Panc1 (cell line): ENCODE measurements at regions not wholly inside any gene's neighbourhood (a gene's known extent, or its start where the extent isn't known, plus 50 kb on each side); places are given as distances from the start of the nearest gene placed in this dataset.

Source experiments
- ATAC-seq: fragments of 200-7000 bp; cut with Tn5 transposase; 2 replicates; pipeline ENCODE4 v1.9.1; 2020; ENCODE audit warnings: mild to moderate bottlenecking, moderate library complexity
- BruUV-seq: library from RNA; stranded (reverse); fragments of 400-500 nt; replicated peaks from 2 replicates; lab custom pipeline; 2021; lab: Mats Ljungman, UMichigan
- CTCF ChIA-PET: fragments of 300-600 bp; sonication (Branson Sonifier 250); formaldehyde crosslinking; loops from one replicate; lab custom pipeline; 2022; ENCODE audit warnings: antibody characterized with exemption; lab: Charles Lee
- POLR2A ChIA-PET: fragments of 300-600 bp; sonication (Branson Sonifier 250); formaldehyde crosslinking; loops from one replicate; lab custom pipeline; 2022; ENCODE audit warnings: antibody characterized with exemption; lab: Charles Lee
- DNase-seq: peaks from one replicate; pipeline ENCODE4 v3.0.0-alpha.2; 2010; ENCODE audit warnings: low read depth, low spot score
- H3K27ac ChIP-seq: 2 replicates; pipeline ENCODE4 v1.5.1; 2011; ENCODE audit warnings: mild to moderate bottlenecking, low read length, inconsistent platforms
- H3K27me3 ChIP-seq: fragments of 200-500 bp; sonication (Bioruptor generic); 2 replicates; pipeline ENCODE4 v1.6.0; 2014; ENCODE audit warnings: low read length, inconsistent platforms; ENCODE audit not compliant: control insufficient read depth, insufficient read depth
- H3K36me3 ChIP-seq: fragments of 200-500 bp; sonication (Bioruptor generic); 2 replicates; pipeline ENCODE4 v1.5.1; 2014; ENCODE audit warnings: inconsistent platforms, mild to moderate bottlenecking, low read length, moderate library complexity; ENCODE audit not compliant: control insufficient read depth, insufficient read depth
- H3K4me1 ChIP-seq: 2 replicates; pipeline ENCODE4 v1.5.1; 2011; ENCODE audit warnings: inconsistent platforms, mild to moderate bottlenecking, low read length, moderate library complexity; ENCODE audit not compliant: control insufficient read depth, insufficient read depth
- H3K4me3 ChIP-seq, 2 experiments: 2 replicates each; pipeline ENCODE4 v1.5.1; 2011 to 2012; ENCODE audit warnings: low read depth in 2 of 2, low read length in 2 of 2, mild to moderate bottlenecking in 2 of 2, inconsistent platforms in 1 of 2, moderate library complexity in 1 of 2
- H3K9me3 ChIP-seq: fragments of 200-500 bp; sonication (Bioruptor generic); 2 replicates; pipeline ENCODE4 v1.5.1; 2014; ENCODE audit warnings: low read depth, mild to moderate bottlenecking, inconsistent platforms, low read length, moderate library complexity; ENCODE audit not compliant: control insufficient read depth, insufficient read depth
- POLR2AphosphoS5 ChIP-seq: IDR thresholded peaks from 2 replicates; pipeline ENCODE4 v1.6.1; 2012; ENCODE audit warnings: mild to moderate bottlenecking, low read depth, low read length, moderate library complexity
- SIN3A ChIP-seq: IDR thresholded peaks from 2 replicates; pipeline ENCODE4 v1.6.1; 2012; ENCODE audit warnings: low read depth, mild to moderate bottlenecking, low read length, moderate library complexity, borderline replicate concordance; ENCODE audit not compliant: insufficient read depth
- TCF7L2 ChIP-seq: IDR thresholded peaks from 2 replicates; pipeline ENCODE4 v1.6.1; 2011; ENCODE audit warnings: mild to moderate bottlenecking, low read depth, low read length, inconsistent platforms
- in situ Hi-C: cut with HindIII; loops from 2 replicates; pipeline ENCODE4 v1.10.0; 2016; ENCODE audit warnings: low sequenced_read_pairs, low pct_unique_long_range_greater_than_20kb
- intact Hi-C: fragments of 100-400 bp; cut with micrococcal nuclease; formaldehyde crosslinking; loops from one replicate; pipeline ENCODE4 v1.10.0; 2022; ENCODE audit not compliant: unreplicated experiment
- TF ChIP-seq, protein P1 (sequence below), 2 experiments: IDR thresholded peaks; 2 replicates each; pipeline ENCODE4 v1.6.1; 2011 to 2012; ENCODE audit warnings: low read depth in 2 of 2, control low read depth in 1 of 2, low read length in 1 of 2, mild to moderate bottlenecking in 1 of 2, moderate library complexity in 1 of 2; ENCODE audit not compliant: insufficient read depth in 1 of 2
- TF ChIP-seq, protein P2 (sequence below): fragments of 450-650 bp; IDR thresholded peaks from 2 replicates; pipeline ENCODE4 v1.5.1; 2017; ENCODE audit warnings: mild to moderate bottlenecking

DNA sequence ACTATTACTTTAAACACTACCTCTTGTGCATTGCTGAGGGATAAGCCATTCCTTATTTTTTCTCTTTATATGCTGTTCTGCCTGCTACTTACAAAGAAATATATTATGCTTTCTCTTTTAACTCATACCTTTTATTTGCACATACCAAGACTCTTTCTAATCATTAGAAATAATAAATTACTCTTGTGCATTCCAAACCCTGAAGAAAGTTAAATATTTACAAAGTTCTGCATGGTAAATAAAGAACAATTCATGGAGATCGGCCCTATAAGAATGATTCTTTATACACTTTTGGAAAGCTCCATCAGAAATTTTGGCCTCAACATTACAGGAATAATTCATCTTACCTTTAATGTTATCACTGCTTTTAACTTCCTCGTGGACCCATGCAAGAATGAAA is 86.7 kb upstream of the PALMD start:
- DNase-seq (no peak), ATAC-seq (no peak)
- POLR2A ChIA-PET = no interaction called here
- H3K36me3 ChIP-seq = no peaks in the 10 kb centered on the region
- H3K27me3 ChIP-seq = no peaks in the 10 kb centered on the region
- no TSS peak for BruUV-seq
- no peak overlapping the region for H3K4me3 ChIP-seq
- CTCF ChIA-PET = no interaction called here
- no peaks in the 10 kb centered on the region for H3K9me3 ChIP-seq
- TF ChIP-seq, protein P1, sequence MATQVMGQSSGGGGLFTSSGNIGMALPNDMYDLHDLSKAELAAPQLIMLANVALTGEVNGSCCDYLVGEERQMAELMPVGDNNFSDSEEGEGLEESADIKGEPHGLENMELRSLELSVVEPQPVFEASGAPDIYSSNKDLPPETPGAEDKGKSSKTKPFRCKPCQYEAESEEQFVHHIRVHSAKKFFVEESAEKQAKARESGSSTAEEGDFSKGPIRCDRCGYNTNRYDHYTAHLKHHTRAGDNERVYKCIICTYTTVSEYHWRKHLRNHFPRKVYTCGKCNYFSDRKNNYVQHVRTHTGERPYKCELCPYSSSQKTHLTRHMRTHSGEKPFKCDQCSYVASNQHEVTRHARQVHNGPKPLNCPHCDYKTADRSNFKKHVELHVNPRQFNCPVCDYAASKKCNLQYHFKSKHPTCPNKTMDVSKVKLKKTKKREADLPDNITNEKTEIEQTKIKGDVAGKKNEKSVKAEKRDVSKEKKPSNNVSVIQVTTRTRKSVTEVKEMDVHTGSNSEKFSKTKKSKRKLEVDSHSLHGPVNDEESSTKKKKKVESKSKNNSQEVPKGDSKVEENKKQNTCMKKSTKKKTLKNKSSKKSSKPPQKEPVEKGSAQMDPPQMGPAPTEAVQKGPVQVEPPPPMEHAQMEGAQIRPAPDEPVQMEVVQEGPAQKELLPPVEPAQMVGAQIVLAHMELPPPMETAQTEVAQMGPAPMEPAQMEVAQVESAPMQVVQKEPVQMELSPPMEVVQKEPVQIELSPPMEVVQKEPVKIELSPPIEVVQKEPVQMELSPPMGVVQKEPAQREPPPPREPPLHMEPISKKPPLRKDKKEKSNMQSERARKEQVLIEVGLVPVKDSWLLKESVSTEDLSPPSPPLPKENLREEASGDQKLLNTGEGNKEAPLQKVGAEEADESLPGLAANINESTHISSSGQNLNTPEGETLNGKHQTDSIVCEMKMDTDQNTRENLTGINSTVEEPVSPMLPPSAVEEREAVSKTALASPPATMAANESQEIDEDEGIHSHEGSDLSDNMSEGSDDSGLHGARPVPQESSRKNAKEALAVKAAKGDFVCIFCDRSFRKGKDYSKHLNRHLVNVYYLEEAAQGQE (IDR thresholded peaks at IDR 0.05; ENCODE audit: insufficient read depth in 1 of 2, low read depth in 2 of 2, low read length in 1 of 2) = no peak
- no peak for TF ChIP-seq TCF7L2
- in situ Hi-C loops (no loop called here), intact Hi-C loops (no loop called here)
- no peaks in the 10 kb centered on the region for H3K4me1 ChIP-seq
- no peak overlapping the region for H3K27ac ChIP-seq

DNA sequence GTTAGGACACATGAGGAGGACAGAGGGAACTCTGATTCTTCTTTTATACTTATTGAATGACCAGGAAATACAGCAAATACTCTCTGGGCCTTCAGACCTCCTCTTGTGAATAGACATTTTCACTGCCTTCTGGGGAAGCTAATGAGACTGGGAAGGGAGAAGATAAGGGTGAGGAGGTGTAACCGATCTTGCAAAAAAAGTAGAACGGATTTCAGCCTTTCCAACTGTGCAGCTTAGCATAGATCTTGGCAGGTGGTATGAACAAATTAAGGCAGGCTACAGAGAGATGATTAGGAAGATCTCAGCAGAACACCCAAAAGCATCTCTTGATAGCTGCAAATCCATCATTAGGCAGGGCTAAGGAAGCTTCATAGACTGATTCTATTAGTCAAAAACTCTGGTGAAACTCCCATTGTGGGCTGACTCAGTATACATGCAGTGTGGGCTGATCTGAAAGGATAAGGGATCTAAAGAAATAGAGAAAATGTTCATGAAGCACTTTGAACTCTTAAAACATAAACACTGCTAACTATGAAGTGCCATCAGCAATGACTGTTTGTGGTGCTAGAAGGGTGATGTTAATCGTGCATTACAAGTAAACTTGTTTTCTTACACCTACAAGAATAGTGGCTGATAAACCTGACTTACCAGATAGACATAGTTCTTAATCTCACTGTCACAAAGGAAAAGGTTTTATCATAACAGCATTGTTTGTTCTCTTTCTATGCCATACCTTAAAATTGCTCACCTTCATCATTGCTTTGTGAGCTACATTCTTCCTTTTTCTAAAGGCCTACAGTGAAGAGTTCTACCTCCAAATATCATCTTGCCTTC is 85.5 kb upstream of the PALMD start:
- ATAC-seq = no peak
- no peak for TF ChIP-seq POLR2AphosphoS5
- no peak for TF ChIP-seq TCF7L2
- TF ChIP-seq, protein P2, sequence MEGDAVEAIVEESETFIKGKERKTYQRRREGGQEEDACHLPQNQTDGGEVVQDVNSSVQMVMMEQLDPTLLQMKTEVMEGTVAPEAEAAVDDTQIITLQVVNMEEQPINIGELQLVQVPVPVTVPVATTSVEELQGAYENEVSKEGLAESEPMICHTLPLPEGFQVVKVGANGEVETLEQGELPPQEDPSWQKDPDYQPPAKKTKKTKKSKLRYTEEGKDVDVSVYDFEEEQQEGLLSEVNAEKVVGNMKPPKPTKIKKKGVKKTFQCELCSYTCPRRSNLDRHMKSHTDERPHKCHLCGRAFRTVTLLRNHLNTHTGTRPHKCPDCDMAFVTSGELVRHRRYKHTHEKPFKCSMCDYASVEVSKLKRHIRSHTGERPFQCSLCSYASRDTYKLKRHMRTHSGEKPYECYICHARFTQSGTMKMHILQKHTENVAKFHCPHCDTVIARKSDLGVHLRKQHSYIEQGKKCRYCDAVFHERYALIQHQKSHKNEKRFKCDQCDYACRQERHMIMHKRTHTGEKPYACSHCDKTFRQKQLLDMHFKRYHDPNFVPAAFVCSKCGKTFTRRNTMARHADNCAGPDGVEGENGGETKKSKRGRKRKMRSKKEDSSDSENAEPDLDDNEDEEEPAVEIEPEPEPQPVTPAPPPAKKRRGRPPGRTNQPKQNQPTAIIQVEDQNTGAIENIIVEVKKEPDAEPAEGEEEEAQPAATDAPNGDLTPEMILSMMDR = no peak
- no peak for TF ChIP-seq SIN3A
- TF ChIP-seq, protein P1 (IDR thresholded peaks at IDR 0.05; ENCODE audit: insufficient read depth in 1 of 2, low read depth in 2 of 2, low read length in 1 of 2) = no peak
- BruUV-seq = no TSS peak
- Histone ChIP-seq H3K9me3 (no peaks in the 10 kb centered on the region), H3K4me1 (no peaks in the 10 kb centered on the region), H3K36me3 (no peaks in the 10 kb centered on the region), H3K27ac (no peak overlapping the region), H3K27me3 (no peaks in the 10 kb centered on the region), H3K4me3 (no peak overlapping the region)
- intact Hi-C loops (no loop called here), in situ Hi-C loops (no loop called here)
- CTCF ChIA-PET = no interaction called here
- POLR2A ChIA-PET = no interaction called here
- DNase-seq = no peak
